K562 (cell line): ENCODE measurements at regions not wholly inside any gene's neighbourhood (a gene's known extent, or its start where the extent isn't known, plus 50 kb on each side); places are given as distances from the start of the nearest gene placed in this dataset.

Source experiments
- ATAC-seq: fragments of 200-7000 bp; cut with Tn5 transposase; 3 replicates; pipeline ENCODE4 v1.9.1; 2020; ENCODE audit warnings: moderate library complexity
- BruUV-seq: library from RNA; stranded (reverse); fragments of 400-500 nt; replicated peaks from 2 replicates; lab custom pipeline; 2021; lab: Mats Ljungman, UMichigan
- CTCF ChIA-PET: fragments of 300-600 bp; formaldehyde crosslinking; extraction: SDS; loops from one replicate; lab custom pipeline; 2021; ENCODE audit warnings: low intra/inter-chr PET ratio; lab: Yijun Ruan, JAX
- POLR2A ChIA-PET: fragments of 300-600, 350-650 bp; sonication (Branson Sonifier 250); formaldehyde crosslinking; extraction: SDS; loops from one replicate; lab custom pipeline; 2021; ENCODE audit warnings: antibody characterized with exemption, inconsistent platforms; lab: Yijun Ruan, JAX
- DNase-seq, 4 experiments: peaks; one replicate each; pipeline versions ENCODE4 v3.0.0 to v3.0.0-alpha.2; 2011 to 2018; ENCODE audit warnings: low spot score in 3 of 4, mixed read lengths in 3 of 4; ENCODE audit errors: extremely low read depth in 1 of 4
- FAIRE-seq: peaks from 2 replicates; lab custom pipeline; 2011; peaks lifted over from hg19 to GRCh38; lab: Jason Lieb, UNC
- H2AFZ ChIP-seq: 2 replicates; pipeline ENCODE4 v1.6.0; 2011; ENCODE audit warnings: low read depth, low read length, control low read depth, inconsistent platforms
- H3K27ac ChIP-seq: fragments of 200-600 bp; 3 replicates; pipeline ENCODE4 v1.8.0; 2011; ENCODE audit warnings: low read depth, mild to moderate bottlenecking, control low read depth, inconsistent platforms, low read length, moderate library complexity, mixed read lengths; ENCODE audit errors: extremely low read depth
- H3K27me3 ChIP-seq, 2 experiments: fragments of 300-600 bp in 1 of 2; 2 replicates in 1 of 2; 3 replicates in 1 of 2; pipeline versions ENCODE4 v1.6.0 to v1.8.0; 2011; ENCODE audit warnings: inconsistent platforms in 2 of 2, low read length in 2 of 2, mild to moderate bottlenecking in 1 of 2, mixed read lengths in 1 of 2, moderate library complexity in 1 of 2; ENCODE audit not compliant: control insufficient read depth in 2 of 2, insufficient read depth in 2 of 2
- H3K36me3 ChIP-seq: fragments of 300-600 bp; 3 replicates; pipeline ENCODE4 v1.8.0; 2011; ENCODE audit warnings: mild to moderate bottlenecking, low read length, inconsistent platforms; ENCODE audit not compliant: control insufficient read depth, insufficient read depth
- H3K4me1 ChIP-seq, 2 experiments: fragments of 200-600 bp in 1 of 2; replicated peaks in 1 of 2; 2 replicates in 1 of 2; 3 replicates in 1 of 2; pipeline versions ENCODE4 v1.5.1 to v1.8.0; 2011; ENCODE audit warnings: inconsistent platforms in 2 of 2, low read length in 2 of 2, mild to moderate bottlenecking in 1 of 2, mixed read lengths in 1 of 2, moderate library complexity in 1 of 2; ENCODE audit not compliant: control insufficient read depth in 2 of 2, insufficient read depth in 2 of 2
- H3K4me2 ChIP-seq: 2 replicates; pipeline ENCODE4 v1.6.1; 2011; ENCODE audit warnings: low read length, control low read depth, inconsistent platforms, mixed read lengths; ENCODE audit not compliant: insufficient read depth
- H3K4me3 ChIP-seq: fragments of 200-600 bp; sonication (generic), shearing (Covaris generic); 2 replicates; pipeline ENCODE4 v1.5.1; 2016; ENCODE audit warnings: control low read depth, inconsistent platforms
- H3K79me2 ChIP-seq: fragments of 200-600 bp; 3 replicates; pipeline ENCODE4 v1.8.0; 2011; ENCODE audit warnings: low read length, inconsistent platforms; ENCODE audit not compliant: control insufficient read depth, insufficient read depth
- H3K9ac ChIP-seq, 2 experiments: 2 replicates each; pipeline versions ENCODE4 v1.6.0 to v1.6.1; 2011; ENCODE audit warnings: low read depth in 2 of 2, low read length in 2 of 2, control low read depth in 1 of 2, inconsistent platforms in 1 of 2, mild to moderate bottlenecking in 1 of 2, mixed read lengths in 1 of 2; ENCODE audit not compliant: insufficient read depth in 1 of 2
- H3K9me1 ChIP-seq: one replicate; pipeline ENCODE4 v1.6.0; 2011; ENCODE audit warnings: inconsistent platforms, mild to moderate bottlenecking, low read length, moderate library complexity; ENCODE audit not compliant: control insufficient read depth, insufficient read depth
- H3K9me3 ChIP-seq: replicated peaks from 2 replicates; pipeline ENCODE4 v1.5.1; 2011; ENCODE audit warnings: low read depth, low read length, inconsistent platforms; ENCODE audit not compliant: control insufficient read depth, insufficient read depth
- H4K20me1 ChIP-seq: replicated peaks from 2 replicates; pipeline ENCODE4 v1.6.1; 2011; ENCODE audit warnings: low read length, inconsistent platforms, mixed read lengths; ENCODE audit not compliant: control insufficient read depth, insufficient read depth
- ASH1L ChIP-seq: fragments of 450-650 bp; IDR thresholded peaks from 2 replicates; pipeline ENCODE4 v1.6.1; 2018; ENCODE audit warnings: borderline replicate concordance, mild to moderate bottlenecking, low read depth; ENCODE audit not compliant: partially characterized antibody
- BCL6 ChIP-seq: fragments of 250-450 bp; sonication (Bioruptor Pico); IDR thresholded peaks from 2 replicates; pipeline ENCODE4 v1.4.0; 2020
- CHD2 ChIP-seq: IDR thresholded peaks from 2 replicates; pipeline ENCODE4 v1.6.1; 2011; ENCODE audit warnings: low read depth, low read length
- DPF2 ChIP-seq: fragments of 450-650 bp; IDR thresholded peaks from 2 replicates; pipeline ENCODE4 v1.6.1; 2016
- EWSR1 ChIP-seq: fragments of 450-650 bp; IDR thresholded peaks from 2 replicates; pipeline ENCODE4 v1.6.1; 2018; ENCODE audit warnings: borderline replicate concordance, mild to moderate bottlenecking, low read depth, moderate library complexity; ENCODE audit not compliant: partially characterized antibody
- FOXJ3 ChIP-seq: sonication (generic); formaldehyde crosslinking; IDR thresholded peaks from 2 replicates; pipeline ENCODE4 v1.4.0; 2020; ENCODE audit warnings: mild to moderate bottlenecking, missing genetic modification reagents
- GABPB2 ChIP-seq: fragments of 250-450 bp; sonication (Bioruptor Pico); conservative IDR thresholded peaks from 2 replicates; pipeline ENCODE4 v1.5.1; 2021; ENCODE audit warnings: mild to moderate bottlenecking
- HMG20B ChIP-seq: fragments of 250-450 bp; sonication (Bioruptor Pico); IDR thresholded peaks from 2 replicates; pipeline ENCODE4 v1.5.0; 2021; ENCODE audit warnings: mild to moderate bottlenecking
- KLF1 ChIP-seq: fragments of 450-650 bp; IDR thresholded peaks from 2 replicates; pipeline ENCODE4 v1.6.1; 2016; ENCODE audit warnings: missing genetic modification characterization, missing compliant biosample characterization
- PCBP1 ChIP-seq: fragments of 200-400 bp; formaldehyde crosslinking; IDR thresholded peaks from 2 replicates; pipeline ENCODE4 v1.6.1; 2018; ENCODE audit warnings: mild to moderate bottlenecking, low read depth, low read length; ENCODE audit not compliant: poor library complexity, severe bottlenecking
- POLR3G ChIP-seq: IDR thresholded peaks from 2 replicates; pipeline ENCODE4 v1.6.1; 2011; ENCODE audit not compliant: insufficient read length, insufficient replicate concordance; ENCODE audit errors: extremely low read depth
- RNF2 ChIP-seq: sonication (generic); IDR thresholded peaks from 2 replicates; pipeline ENCODE4 v1.6.1; 2016
- SMAD1 ChIP-seq: fragments of 150-350 bp; IDR thresholded peaks from 2 replicates; pipeline ENCODE4 v1.6.1; 2014; ENCODE audit warnings: low read length, low read depth; ENCODE audit not compliant: partially characterized antibody
- TAF15 ChIP-seq: fragments of 200-400 bp; formaldehyde crosslinking; IDR thresholded peaks from 2 replicates; pipeline ENCODE4 v1.6.1; 2017; ENCODE audit warnings: mild to moderate bottlenecking, low read depth, low read length, moderate library complexity
- TEAD2 ChIP-seq: fragments of 450-650 bp; IDR thresholded peaks from 2 replicates; pipeline ENCODE4 v1.6.1; 2016; ENCODE audit warnings: missing genetic modification characterization, control low read depth, missing compliant biosample characterization
- ZBTB43 ChIP-seq: sonication (generic); formaldehyde crosslinking; IDR thresholded peaks from 2 replicates; pipeline ENCODE4 v1.8.0; 2023; ENCODE audit warnings: mild to moderate bottlenecking, missing genetic modification reagents
- ZNF41 ChIP-seq: fragments of 250-450 bp; sonication (Bioruptor Pico); conservative IDR thresholded peaks from 2 replicates; pipeline ENCODE4 v1.4.0; 2020; ENCODE audit warnings: mild to moderate bottlenecking
- ZNF518B ChIP-seq: fragments of 250-450 bp; sonication (Bioruptor Pico); IDR thresholded peaks from 2 replicates; pipeline ENCODE4 v1.5.0; 2021; ENCODE audit warnings: mild to moderate bottlenecking, moderate library complexity
- ZNF778 ChIP-seq: fragments of 450-650 bp; formaldehyde crosslinking; IDR thresholded peaks from 2 replicates; pipeline ENCODE4 v1.4.0; 2020; ENCODE audit warnings: mild to moderate bottlenecking, moderate library complexity
- whole genome bisulfite sequencing: fragments of 100-300 bp; shearing (Covaris generic); methylation state at CpG from one replicate; pipeline ENCODE4 v1.1.6; 2016; ENCODE audit warnings: low coverage, mixed read lengths; ENCODE audit not compliant: insufficient coverage; ENCODE audit errors: missing lambda C conversion rate; 5-methylcytosine and 5-hydroxymethylcytosine counted together
- in situ Hi-C: fragments of 300-500 bp; cut with MboI; formaldehyde crosslinking; loops from 4 replicates; pipeline ENCODE4 v1.15.0; 2018; ENCODE audit warnings: inconsistent platforms, mixed read lengths
- intact Hi-C: fragments of 100-400 bp; cut with micrococcal nuclease; formaldehyde crosslinking; loops from 2 replicates; pipeline ENCODE4 v1.14.2; 2022

GRCh38 chr6:40054186-40054585 is 119.9 kb upstream of the MOCS1 start (continued):
- TF ChIP-seq TEAD2 (tag) (no peak), ZNF778 (CRISPR knock-in tag) (no peak), POLR3G (no peak), HMG20B (CRISPR knock-in tag) (no peak), CHD2 (no peak), TAF15 (no peak), ZNF41 (CRISPR knock-in tag) (no peak), EWSR1 (no peak), PCBP1 (no peak), ZBTB43 (CRISPR knock-in tag) (no peak)

GRCh38 chr6:40049128-40049527 is 114.9 kb upstream of the MOCS1 start:
- H3K79me2 ChIP-seq, result no peaks in the 10 kb centered on the region
- no peak for FAIRE-seq
- no peak overlapping the region for H3K9ac ChIP-seq
- H3K9me1 ChIP-seq, result no peaks in the 10 kb centered on the region
- no peak for DNase-seq
- intact Hi-C loops, result no loop called here
- H3K4me3 ChIP-seq, result no peak overlapping the region
- CTCF ChIA-PET, result no interaction called here
- in situ Hi-C loops, result no loop called here
- WGBS, result 4% methylated on average over 4 of the region's 4 CpGs
- no peak overlapping the region for H2AFZ ChIP-seq
- TF ChIP-seq ZNF518B (CRISPR knock-in tag), result no peak
- TF ChIP-seq FOXJ3, result no peak
- no peak for TF ChIP-seq RNF2
- TF ChIP-seq DPF2, result no peak
- TF ChIP-seq ASH1L, result no peak
- TF ChIP-seq GABPB2 (CRISPR knock-in tag), result no peak
- no peak for TF ChIP-seq BCL6
- TF ChIP-seq KLF1 (tag), result no peak
- no peak for TF ChIP-seq SMAD1
- TF ChIP-seq, all 486 proteins: peak for 0
- Histone ChIP-seq H3K4me2 (no peak overlapping the region), H3K27ac (no peak overlapping the region), H3K36me3 (no peaks in the 10 kb centered on the region), H3K9me3 (no peaks in the 10 kb centered on the region), H3K27me3 (no peaks in the 10 kb centered on the region), H3K4me1 (no peaks in the 10 kb centered on the region), H4K20me1 (no peaks in the 10 kb centered on the region)
- POLR2A ChIA-PET, result no interaction called here
- ATAC-seq, result no peak
- BruUV-seq, result no TSS peak
